HCT116 (cell line): ENCODE measurements at regions not wholly inside any gene's neighbourhood (a gene's known extent, or its start where the extent isn't known, plus 50 kb on each side); places are given as distances from the start of the nearest gene placed in this dataset.

Experiments
- ATAC-seq: fragments of 200-7000 bp; cut with Tn5 transposase; 2 replicates; pipeline ENCODE4 v1.9.1; 2020; ENCODE audit warnings: mild to moderate bottlenecking, moderate library complexity
- BruUV-seq: library from RNA; stranded (reverse); fragments of 400-500 nt; replicated peaks from 2 replicates; lab custom pipeline; 2021; lab: Mats Ljungman, UMichigan
- CTCF ChIA-PET: fragments of 300-600 bp; sonication (Branson Sonifier 250); formaldehyde crosslinking; loops from one replicate; lab custom pipeline; 2021; ENCODE audit warnings: antibody characterized with exemption; lab: Charles Lee
- POLR2A ChIA-PET: fragments of 300-600, 350-600 bp; sonication (Branson Sonifier 250); formaldehyde crosslinking; loops from one replicate; lab custom pipeline; 2021; ENCODE audit warnings: antibody characterized with exemption; lab: Charles Lee
- RAD21 ChIA-PET, 2 experiments: fragments of 300-600 bp; sonication (Branson Sonifier 250); formaldehyde crosslinking; loops; one replicate each; lab custom pipeline; 2023; ENCODE audit warnings: low total read pairs in 2 of 2; ENCODE audit not compliant: uncharacterized antibody in 2 of 2, unreplicated experiment in 2 of 2, low non-redundant PET in 1 of 2; lab: Charles Lee
- DNase-seq: peaks from one replicate; pipeline ENCODE4 v3.0.0-alpha.2; 2010; ENCODE audit warnings: low read depth, low spot score
- H2AFZ ChIP-seq: fragments of 200-600 bp; shearing (Covaris generic), sonication (generic); 2 replicates; pipeline ENCODE4 v1.6.1; 2017; ENCODE audit warnings: low read depth, mixed run types, mixed read lengths, antibody characterized with exemption, low read length; ENCODE audit not compliant: poor library complexity, severe bottlenecking
- H3K27ac ChIP-seq: 2 replicates; pipeline ENCODE4 v1.5.1; 2012; ENCODE audit warnings: low read depth, low read length
- H3K27me3 ChIP-seq: fragments of 200-600 bp; sonication (generic); 2 replicates; pipeline ENCODE4 v1.6.1; 2016; ENCODE audit warnings: mixed run types, low read length, mixed read lengths; ENCODE audit not compliant: insufficient read depth
- H3K36me3 ChIP-seq, 2 experiments: fragments of 200-500 bp in 1 of 2; fragments of 200-600 bp in 1 of 2; sonication (Bioruptor generic) in 1 of 2; sonication (generic) in 1 of 2; 2 replicates each; pipeline versions ENCODE4 v1.5.1 to v1.6.1; 2014 to 2016; ENCODE audit warnings: low read length in 2 of 2, inconsistent platforms in 1 of 2, mixed read lengths in 1 of 2, mixed run types in 1 of 2; ENCODE audit not compliant: insufficient read depth in 2 of 2, control insufficient read depth in 1 of 2
- H3K4me1 ChIP-seq, 2 experiments: fragments of 200-600 bp in 1 of 2; sonication (generic) in 1 of 2; 2 replicates each; pipeline versions ENCODE4 v1.5.1 to v1.6.1; 2012 to 2017; ENCODE audit warnings: low read length in 2 of 2, inconsistent platforms in 1 of 2, mild to moderate bottlenecking in 1 of 2, mixed read lengths in 1 of 2, mixed run types in 1 of 2, moderate library complexity in 1 of 2; ENCODE audit not compliant: insufficient read depth in 2 of 2, control insufficient read depth in 1 of 2
- H3K4me2 ChIP-seq: fragments of 200-600 bp; sonication (generic); 2 replicates; pipeline ENCODE4 v1.6.1; 2017; ENCODE audit warnings: mixed run types, low read length, mixed read lengths
- H3K4me3 ChIP-seq, 2 experiments: fragments of 200-600 bp in 1 of 2; sonication (generic) in 1 of 2; replicated peaks in 1 of 2; 2 replicates each; pipeline ENCODE4 v1.5.1; 2011 to 2016; ENCODE audit warnings: low read length in 2 of 2, control low read depth in 1 of 2, low read depth in 1 of 2, mild to moderate bottlenecking in 1 of 2, mixed read lengths in 1 of 2, mixed run types in 1 of 2
- H3K79me2 ChIP-seq: fragments of 200-600 bp; sonication (generic); 2 replicates; pipeline ENCODE4 v1.6.1; 2017; ENCODE audit warnings: mild to moderate bottlenecking, mixed run types, low read length, moderate library complexity, mixed read lengths; ENCODE audit not compliant: insufficient read depth
- H3K9ac ChIP-seq: fragments of 200-600 bp; sonication (generic); 2 replicates; pipeline ENCODE4 v1.6.1; 2016; ENCODE audit warnings: low read length, mixed read lengths
- H3K9me2 ChIP-seq: fragments of 200-600 bp; sonication (generic), shearing (Covaris generic); 2 replicates; pipeline ENCODE4 v1.6.1; 2017; ENCODE audit warnings: mixed run types, mild to moderate bottlenecking, moderate library complexity; ENCODE audit not compliant: insufficient read depth
- H3K9me3 ChIP-seq, 2 experiments: fragments of 200-500 bp in 1 of 2; fragments of 200-600 bp in 1 of 2; sonication (Bioruptor generic) in 1 of 2; sonication (generic) in 1 of 2; 2 replicates each; pipeline ENCODE4 v1.6.1; 2014 to 2017; ENCODE audit warnings: low read length in 2 of 2, mixed read lengths in 2 of 2, inconsistent platforms in 1 of 2, low read depth in 1 of 2, mild to moderate bottlenecking in 1 of 2, mixed run types in 1 of 2, moderate library complexity in 1 of 2; ENCODE audit not compliant: control insufficient read depth in 1 of 2, insufficient read depth in 1 of 2
- H4K20me1 ChIP-seq: fragments of 200-600 bp; sonication (generic), shearing (Covaris generic); 2 replicates; pipeline ENCODE4 v1.6.1; 2017; ENCODE audit warnings: mixed run types, mild to moderate bottlenecking, moderate library complexity; ENCODE audit not compliant: insufficient read depth
- ATF3 ChIP-seq: IDR thresholded peaks from 2 replicates; pipeline ENCODE4 v1.6.1; 2012
- CBX3 ChIP-seq: IDR thresholded peaks from 2 replicates; pipeline ENCODE4 v1.6.1; 2012; ENCODE audit warnings: low read depth
- CTCF ChIP-seq, 3 experiments: fragments of 200-600 bp in 1 of 3; sonication (generic) in 1 of 3; IDR thresholded peaks in 2 of 3; conservative IDR thresholded peaks in 1 of 3; 2 replicates each; pipeline ENCODE4 v1.5.1; 2012 to 2017; ENCODE audit warnings: low read depth in 2 of 3, low read length in 2 of 3, antibody characterized with exemption in 1 of 3, borderline replicate concordance in 1 of 3, control low read depth in 1 of 3, mild to moderate bottlenecking in 1 of 3, mixed read lengths in 1 of 3, mixed run types in 1 of 3, moderate library complexity in 1 of 3; ENCODE audit not compliant: insufficient read depth in 1 of 3
- EGR1 ChIP-seq: IDR thresholded peaks from 2 replicates; pipeline ENCODE4 v1.6.1; 2012; ENCODE audit warnings: low read depth
- ELF1 ChIP-seq: IDR thresholded peaks from 2 replicates; pipeline ENCODE4 v1.6.1; 2012; ENCODE audit warnings: low read depth, borderline replicate concordance
- EZH2phosphoT487 ChIP-seq: fragments of 200-600 bp; IDR thresholded peaks from 2 replicates; pipeline ENCODE4 v1.6.1; 2018; ENCODE audit warnings: antibody characterized with exemption, borderline replicate concordance
- JUND ChIP-seq: IDR thresholded peaks from 2 replicates; pipeline ENCODE4 v1.6.1; 2012
- MAX ChIP-seq: IDR thresholded peaks from 2 replicates; pipeline ENCODE4 v1.6.1; 2012
- RAD21 ChIP-seq: IDR thresholded peaks from 2 replicates; pipeline ENCODE4 v1.6.1; 2012; ENCODE audit warnings: low read depth, mild to moderate bottlenecking
- REST ChIP-seq: IDR thresholded peaks from 2 replicates; pipeline ENCODE4 v1.6.1; 2012; ENCODE audit warnings: low read depth
- SP1 ChIP-seq: IDR thresholded peaks from 2 replicates; pipeline ENCODE4 v1.6.1; 2012; ENCODE audit warnings: low read depth
- TCF7L2 ChIP-seq: IDR thresholded peaks from 2 replicates; pipeline ENCODE4 v1.7.0; 2011; ENCODE audit warnings: borderline replicate concordance, inconsistent platforms; ENCODE audit not compliant: insufficient read depth, insufficient read length; ENCODE audit errors: extremely low read depth
- YY1 ChIP-seq: IDR thresholded peaks from 2 replicates; pipeline ENCODE4 v1.6.1; 2011; ENCODE audit warnings: low read length, low read depth, moderate library complexity, mild to moderate bottlenecking; ENCODE audit not compliant: insufficient replicate concordance; ENCODE audit errors: extremely low read depth
- ZFX ChIP-seq: fragments of 450-650 bp; IDR thresholded peaks from 2 replicates; pipeline ENCODE4 v1.6.1; 2017
- intact Hi-C: fragments of 100-400 bp; cut with micrococcal nuclease; formaldehyde crosslinking; loops from 2 replicates; pipeline ENCODE4 v1.10.0; 2022

GRCh38 chr3:76789237-76789636 is 250.7 kb upstream of the ROBO2 start:
- H3K9me2 ChIP-seq, result no peaks in the 10 kb centered on the region
- no TSS peak for BruUV-seq
- H4K20me1 ChIP-seq, result no peaks in the 10 kb centered on the region
- no peak overlapping the region for H3K27ac ChIP-seq
- H3K36me3 ChIP-seq, result no peaks in the 10 kb centered on the region
- H3K27me3 ChIP-seq, result no peaks in the 10 kb centered on the region
- no peak overlapping the region for H3K9ac ChIP-seq
- H2AFZ ChIP-seq, result no peak overlapping the region
- ChIA-PET RAD21 (no interaction called here), CTCF (no interaction called here), POLR2A (no interaction called here)
- H3K4me2 ChIP-seq, result no peak overlapping the region
- intact Hi-C loops, result no loop called here
- H3K79me2 ChIP-seq, result no peaks in the 10 kb centered on the region
- DNase-seq, result no peak
- no peaks in the 10 kb centered on the region for H3K4me1 ChIP-seq
- H3K9me3 ChIP-seq, result peaks cover 13 to 25% of the 10 kb centered on the region in 2 experiments; a peak in 2 of 4 replicates
- TF ChIP-seq MAX (no peak), YY1 (no peak), ZFX (no peak), RAD21 (no peak), CBX3 (no peak), ATF3 (no peak), ELF1 (no peak)
- TF ChIP-seq, all 23 proteins: peak for 0
- H3K4me3 ChIP-seq, result no peak overlapping the region
- no peak for ATAC-seq

- BruUV-seq, result no TSS peak
- RAD21 ChIA-PET, result no interaction called here
- Histone ChIP-seq H4K20me1 (no peaks in the 10 kb centered on the region), H3K27me3 (no peaks in the 10 kb centered on the region), H2AFZ (no peak overlapping the region), H3K36me3 (no peaks in the 10 kb centered on the region), H3K79me2 (no peaks in the 10 kb centered on the region), H3K4me2 (no peak overlapping the region), H3K9me3 (peaks cover 6 to 37% of the 10 kb centered on the region in 2 experiments; a peak in 2 of 4 replicates), H3K9ac (no peak overlapping the region), H3K4me1 (no peaks in the 10 kb centered on the region), H3K9me2 (no peaks in the 10 kb centered on the region), H3K4me3 (no peak overlapping the region), H3K27ac (no peak overlapping the region)
- intact Hi-C loops, result no loop called here
- TF ChIP-seq EZH2phosphoT487 (no peak), REST (no peak), CTCF (IDR thresholded peaks at IDR 0.05 in 2 of 3, conservative IDR thresholded peaks at IDR 0.05 in 1 of 3; ENCODE audit: borderline replicate concordance in 1 of 3, insufficient read depth in 1 of 3, low read depth in 2 of 3, low read length in 2 of 3) (no peak), RAD21 (no peak), JUND (no peak), TCF7L2 (no peak), EGR1 (no peak), YY1 (no peak), SP1 (no peak)
- CTCF ChIA-PET, result no interaction called here
- ATAC-seq (no peak), DNase-seq (no peak)
- POLR2A ChIA-PET, result no interaction called here
Observed at GRCh38 chr3:76811418-76811817, 228.5 kb upstream of the ROBO2 start.
